Suprapubic skin (tissue), 4 donors: ENCODE measurements at regions not wholly inside any gene's neighbourhood (a gene's known extent, or its start where the extent isn't known, plus 50 kb on each side); places are given as distances from the start of the nearest gene placed in this dataset.

Source experiments
- POLR2A ChIP-seq, 2 donors: fragments of 450-650 bp; IDR thresholded peaks; one replicate each; pipeline ENCODE4 v1.6.1; 2017; ENCODE audit warnings: antibody characterized with exemption in 2 of 2, mild to moderate bottlenecking in 2 of 2, moderate library complexity in 2 of 2
- POLR2AphosphoS5 ChIP-seq, 3 donors: sonication (generic); formaldehyde crosslinking; IDR thresholded peaks; one replicate each; pipeline ENCODE4 v1.6.1; 2017; ENCODE audit warnings: antibody characterized with exemption in 3 of 3
- TF ChIP-seq, protein P1 (sequence below), 2 donors: fragments of 200-600 bp in 1 of 2; fragments of 450-650 bp in 1 of 2; sonication (generic) in 1 of 2; IDR thresholded peaks; one replicate each; pipeline ENCODE4 v1.5.1; 2016 to 2019; ENCODE audit warnings: antibody characterized with exemption in 2 of 2, mild to moderate bottlenecking in 1 of 2, moderate library complexity in 1 of 2

DNA sequence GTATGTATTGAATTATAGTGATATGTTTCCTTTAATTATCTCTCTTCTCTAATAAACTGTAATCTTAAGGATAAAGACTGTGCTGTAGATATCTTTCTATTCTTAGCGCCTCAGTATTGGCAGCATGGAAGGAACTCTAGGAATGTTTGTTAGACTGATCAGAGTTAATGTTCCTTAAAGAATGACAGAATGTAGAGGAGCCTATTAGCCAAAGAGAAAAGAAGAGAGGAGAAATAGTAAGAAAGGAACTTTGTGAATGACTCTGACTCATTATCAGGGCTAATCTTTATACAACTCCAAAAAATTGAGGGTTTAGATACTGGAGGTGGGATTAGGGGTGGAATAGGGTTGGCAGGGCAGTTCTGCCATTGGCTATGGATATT, 59.0 kb upstream of the NUDT12 start:
- TF ChIP-seq POLR2A (IDR thresholded peaks at IDR 0.05) (no peak), POLR2AphosphoS5 (IDR thresholded peaks at IDR 0.05) (no peak)
- TF ChIP-seq, protein P1, sequence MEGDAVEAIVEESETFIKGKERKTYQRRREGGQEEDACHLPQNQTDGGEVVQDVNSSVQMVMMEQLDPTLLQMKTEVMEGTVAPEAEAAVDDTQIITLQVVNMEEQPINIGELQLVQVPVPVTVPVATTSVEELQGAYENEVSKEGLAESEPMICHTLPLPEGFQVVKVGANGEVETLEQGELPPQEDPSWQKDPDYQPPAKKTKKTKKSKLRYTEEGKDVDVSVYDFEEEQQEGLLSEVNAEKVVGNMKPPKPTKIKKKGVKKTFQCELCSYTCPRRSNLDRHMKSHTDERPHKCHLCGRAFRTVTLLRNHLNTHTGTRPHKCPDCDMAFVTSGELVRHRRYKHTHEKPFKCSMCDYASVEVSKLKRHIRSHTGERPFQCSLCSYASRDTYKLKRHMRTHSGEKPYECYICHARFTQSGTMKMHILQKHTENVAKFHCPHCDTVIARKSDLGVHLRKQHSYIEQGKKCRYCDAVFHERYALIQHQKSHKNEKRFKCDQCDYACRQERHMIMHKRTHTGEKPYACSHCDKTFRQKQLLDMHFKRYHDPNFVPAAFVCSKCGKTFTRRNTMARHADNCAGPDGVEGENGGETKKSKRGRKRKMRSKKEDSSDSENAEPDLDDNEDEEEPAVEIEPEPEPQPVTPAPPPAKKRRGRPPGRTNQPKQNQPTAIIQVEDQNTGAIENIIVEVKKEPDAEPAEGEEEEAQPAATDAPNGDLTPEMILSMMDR (IDR thresholded peaks at IDR 0.05): no peak
